Glutamatergic neuron (in vitro differentiated cells): ENCODE measurements at regions not wholly inside any gene's neighbourhood (a gene's known extent, or its start where the extent isn't known, plus 50 kb on each side); places are given as distances from the start of the nearest gene placed in this dataset.

Experiments used
- DNase-seq: peaks from one replicate; pipeline ENCODE4 v3.0.0; 2022
- H3K27ac Mint-ChIP-seq: one replicate; pipeline ENCODE4 v1.8.0; 2020; ENCODE audit warnings: mild to moderate bottlenecking, mixed read lengths, inconsistent platforms; ENCODE audit not compliant: unreplicated experiment
- H3K27me3 Mint-ChIP-seq: one replicate; pipeline ENCODE4 v1.8.0; 2020; ENCODE audit warnings: mild to moderate bottlenecking, moderate library complexity, mixed read lengths, inconsistent platforms; ENCODE audit not compliant: unreplicated experiment
- H3K36me3 Mint-ChIP-seq: one replicate; pipeline ENCODE4 v1.8.0; 2020; ENCODE audit warnings: mild to moderate bottlenecking, mixed read lengths, inconsistent platforms; ENCODE audit not compliant: unreplicated experiment
- H3K4me1 Mint-ChIP-seq: one replicate; pipeline ENCODE4 v1.8.0; 2020; ENCODE audit warnings: mild to moderate bottlenecking, low read depth, mixed read lengths, inconsistent platforms; ENCODE audit not compliant: unreplicated experiment
- H3K4me3 Mint-ChIP-seq: one replicate; pipeline ENCODE4 v1.8.0; 2020; ENCODE audit warnings: mild to moderate bottlenecking, mixed read lengths, inconsistent platforms; ENCODE audit not compliant: unreplicated experiment
- H3K9me3 Mint-ChIP-seq: one replicate; pipeline ENCODE4 v1.8.0; 2020; ENCODE audit warnings: mild to moderate bottlenecking, moderate library complexity, mixed read lengths, inconsistent platforms; ENCODE audit not compliant: unreplicated experiment
- TF ChIP-seq, protein P1 (sequence below): fragments of 200-600 bp; sonication (generic); IDR thresholded peaks from one replicate; pipeline ENCODE4 v1.5.0; 2021; ENCODE audit not compliant: partially characterized antibody, unreplicated experiment

DNA sequence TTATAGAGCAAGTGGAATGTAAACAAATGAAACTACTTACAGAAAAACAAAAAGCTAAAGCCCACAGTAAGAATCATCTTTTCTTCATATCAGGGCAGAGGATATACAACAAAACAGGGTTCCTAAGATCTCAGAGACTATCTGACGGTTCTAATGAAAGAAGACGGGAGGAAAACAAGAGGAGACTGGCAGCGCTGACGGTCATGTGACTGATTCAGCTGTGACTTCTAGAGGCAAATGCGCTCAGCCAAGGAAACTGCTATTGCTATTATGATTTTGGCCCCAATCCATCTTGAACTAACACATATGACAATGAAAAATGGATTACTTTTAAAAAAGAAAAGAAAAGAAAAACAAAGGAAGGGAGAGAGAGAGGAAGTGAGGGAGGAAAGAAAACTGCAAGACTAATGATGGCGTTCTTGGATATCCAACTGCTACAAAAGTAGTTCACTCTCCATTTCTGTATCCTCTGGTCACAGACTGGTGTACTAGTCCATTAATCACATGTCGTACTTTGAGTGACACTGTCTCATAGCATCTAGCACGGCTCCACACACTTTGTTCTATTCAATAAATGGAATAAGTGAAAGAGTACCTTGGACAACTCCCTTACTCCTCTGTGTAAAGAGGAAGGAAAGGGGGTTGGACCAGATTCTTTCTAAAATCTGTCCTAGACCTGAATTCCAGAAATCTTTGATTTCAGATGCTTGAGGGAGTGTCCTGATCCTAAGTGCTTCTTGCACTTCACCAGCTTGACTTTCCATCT is 119.3 kb downstream of the DAD1 start:
- peaks cover 4% of the 10 kb centered on the region for H3K9me3 Mint-ChIP-seq
- no peak for DNase-seq
- H3K27ac Mint-ChIP-seq: no peak overlapping the region
- H3K36me3 Mint-ChIP-seq: no peaks in the 10 kb centered on the region
- peaks cover 4% of the 10 kb centered on the region for H3K27me3 Mint-ChIP-seq
- TF ChIP-seq, protein P1, sequence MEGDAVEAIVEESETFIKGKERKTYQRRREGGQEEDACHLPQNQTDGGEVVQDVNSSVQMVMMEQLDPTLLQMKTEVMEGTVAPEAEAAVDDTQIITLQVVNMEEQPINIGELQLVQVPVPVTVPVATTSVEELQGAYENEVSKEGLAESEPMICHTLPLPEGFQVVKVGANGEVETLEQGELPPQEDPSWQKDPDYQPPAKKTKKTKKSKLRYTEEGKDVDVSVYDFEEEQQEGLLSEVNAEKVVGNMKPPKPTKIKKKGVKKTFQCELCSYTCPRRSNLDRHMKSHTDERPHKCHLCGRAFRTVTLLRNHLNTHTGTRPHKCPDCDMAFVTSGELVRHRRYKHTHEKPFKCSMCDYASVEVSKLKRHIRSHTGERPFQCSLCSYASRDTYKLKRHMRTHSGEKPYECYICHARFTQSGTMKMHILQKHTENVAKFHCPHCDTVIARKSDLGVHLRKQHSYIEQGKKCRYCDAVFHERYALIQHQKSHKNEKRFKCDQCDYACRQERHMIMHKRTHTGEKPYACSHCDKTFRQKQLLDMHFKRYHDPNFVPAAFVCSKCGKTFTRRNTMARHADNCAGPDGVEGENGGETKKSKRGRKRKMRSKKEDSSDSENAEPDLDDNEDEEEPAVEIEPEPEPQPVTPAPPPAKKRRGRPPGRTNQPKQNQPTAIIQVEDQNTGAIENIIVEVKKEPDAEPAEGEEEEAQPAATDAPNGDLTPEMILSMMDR: no peak
- H3K4me3 Mint-ChIP-seq: no peak overlapping the region
- peaks cover 15% of the 10 kb centered on the region for H3K4me1 Mint-ChIP-seq

DNA sequence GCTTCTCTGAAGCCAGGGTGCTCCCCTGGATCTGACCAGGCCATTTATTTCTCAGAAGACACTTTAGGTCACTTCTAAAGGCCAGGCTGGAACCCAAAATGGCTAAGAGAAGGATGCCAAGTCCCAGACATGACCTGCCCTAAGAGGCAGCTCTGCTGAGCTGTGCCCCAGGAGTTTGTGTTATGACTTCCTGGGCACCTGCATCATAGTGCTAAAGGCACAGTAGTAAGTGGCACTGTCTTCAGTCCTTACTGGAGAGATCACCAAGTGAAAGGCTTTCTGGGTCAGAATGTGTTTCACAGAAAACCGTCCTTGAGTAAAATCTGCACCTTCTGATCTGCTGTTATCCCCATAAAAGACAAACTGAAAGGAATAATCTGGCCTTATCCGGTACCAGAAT is 120.2 kb downstream of the DAD1 start:
- Mint-ChIP-seq H3K4me1 (peaks cover 12% of the 10 kb centered on the region), H3K4me3 (no peak overlapping the region), H3K27ac (no peak overlapping the region), H3K36me3 (no peaks in the 10 kb centered on the region), H3K27me3 (peaks cover 4% of the 10 kb centered on the region), H3K9me3 (peaks cover 4% of the 10 kb centered on the region)
- no peak for DNase-seq
- TF ChIP-seq, protein P1: no peak

- Mint-ChIP-seq H3K4me3 (no peak overlapping the region), H3K9me3 (peaks cover 2% of the 10 kb centered on the region), H3K4me1 (peaks cover 8% of the 10 kb centered on the region), H3K27me3 (peaks cover 4% of the 10 kb centered on the region), H3K27ac (no peak overlapping the region), H3K36me3 (no peaks in the 10 kb centered on the region)
- TF ChIP-seq, protein P1: no peak
- no peak for DNase-seq
Observed at GRCh38 chr14:22466491-22466890, 122.5 kb downstream of the DAD1 start.

- Mint-ChIP-seq H3K4me3 (no peak overlapping the region), H3K9me3 (no peaks in the 10 kb centered on the region), H3K27ac (no peak overlapping the region), H3K27me3 (no peaks in the 10 kb centered on the region), H3K4me1 (no peaks in the 10 kb centered on the region), H3K36me3 (no peaks in the 10 kb centered on the region)
- TF ChIP-seq, protein P1: no peak
- DNase-seq: no peak
Observed at GRCh38 chr14:22465201-22465840, 123.7 kb downstream of the DAD1 start.
